GM19240 (cell line): ENCODE measurements at regions not wholly inside any gene's neighbourhood (a gene's known extent, or its start where the extent isn't known, plus 50 kb on each side); places are given as distances from the start of the nearest gene placed in this dataset.
"Not testable (repeated sequence)": the region's sequence is repeated elsewhere in the genome, so short reads cannot be mapped to it uniquely, and the experiment has no call there.

ENCODE experiments used
- DNase-seq: peaks from one replicate; pipeline ENCODE4 v3.0.0; 2011; ENCODE audit warnings: low spot score; ENCODE audit not compliant: insufficient read length

- DNase-seq: no peak
Observed at GRCh38 chr10:4639960-4640359, 186.0 kb upstream of the AKR1E2 start.

- DNase-seq: no peak
Observed at GRCh38 chr10:4638099-4638498, 187.9 kb upstream of the AKR1E2 start.

DNA sequence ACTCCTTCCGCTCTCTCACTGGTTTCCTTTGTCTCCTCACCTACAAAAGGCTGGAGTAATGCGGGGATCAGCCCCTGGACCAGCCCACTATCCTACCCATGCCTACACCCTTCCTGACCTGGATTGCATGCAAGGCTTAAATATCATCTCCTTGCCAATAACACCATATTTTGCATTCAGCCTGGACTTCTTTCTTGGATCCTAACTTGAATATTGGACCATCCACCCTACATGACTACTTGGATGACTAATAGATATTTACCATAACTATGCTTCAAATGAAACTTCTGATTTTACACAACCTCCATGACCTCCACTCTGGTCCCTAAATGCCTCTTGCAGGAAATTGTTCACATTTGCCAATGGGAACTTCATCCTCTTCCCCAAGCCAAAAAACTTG is 188.3 kb upstream of the AKR1E2 start:
- no peak for DNase-seq

- no peak for DNase-seq
Observed at GRCh38 chr10:4635883-4636282, 190.1 kb upstream of the AKR1E2 start.

DNA sequence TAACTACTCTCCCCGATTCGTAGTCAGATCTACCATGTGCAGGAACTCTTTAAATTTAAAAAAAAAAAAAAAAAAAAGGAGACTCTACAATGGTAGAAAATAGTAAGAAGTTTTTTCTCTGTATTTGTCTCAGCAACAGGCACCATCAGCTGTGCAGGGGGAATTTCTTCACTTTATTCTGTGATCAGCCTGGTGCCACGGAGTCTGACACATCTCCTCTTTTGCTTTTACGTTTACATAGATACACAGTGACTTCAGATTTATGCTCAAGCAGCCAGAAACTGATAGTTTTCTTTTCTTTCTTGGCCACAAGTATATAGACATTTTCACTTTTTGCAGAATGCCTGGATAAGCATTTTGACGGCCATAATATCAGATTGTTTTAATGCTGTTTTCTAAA is 190.6 kb upstream of the AKR1E2 start:
- no peak for DNase-seq

- DNase-seq: no peak
Observed at GRCh38 chr10:4633776-4634175, 192.2 kb upstream of the AKR1E2 start.

GRCh38 chr10:4633186-4633585 is 192.8 kb upstream of the AKR1E2 start:
- no peak for DNase-seq

DNA sequence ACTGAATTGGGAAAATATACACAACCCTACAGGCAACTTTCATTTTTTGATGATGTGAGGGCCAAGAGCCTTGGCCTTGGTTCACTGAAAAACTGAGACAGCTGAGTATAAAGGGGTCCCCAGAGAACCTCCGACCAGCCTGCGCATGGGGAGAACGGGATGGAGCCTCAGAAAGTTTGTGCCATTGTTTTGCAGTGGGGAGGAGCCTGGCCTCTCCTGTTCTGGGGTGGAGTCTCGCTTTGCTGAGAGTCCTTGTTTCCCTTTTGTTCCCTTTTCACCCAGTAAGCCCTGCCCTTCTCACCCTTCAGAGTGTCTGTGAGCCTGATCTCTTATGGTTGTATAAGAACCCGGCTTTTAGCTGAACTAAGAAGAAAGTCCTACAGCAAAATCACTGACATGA is 193.2 kb upstream of the AKR1E2 start:
- no peak for DNase-seq

- no peak for DNase-seq
Observed at GRCh38 chr10:4626919-4627318, 199.1 kb upstream of the AKR1E2 start.

DNA sequence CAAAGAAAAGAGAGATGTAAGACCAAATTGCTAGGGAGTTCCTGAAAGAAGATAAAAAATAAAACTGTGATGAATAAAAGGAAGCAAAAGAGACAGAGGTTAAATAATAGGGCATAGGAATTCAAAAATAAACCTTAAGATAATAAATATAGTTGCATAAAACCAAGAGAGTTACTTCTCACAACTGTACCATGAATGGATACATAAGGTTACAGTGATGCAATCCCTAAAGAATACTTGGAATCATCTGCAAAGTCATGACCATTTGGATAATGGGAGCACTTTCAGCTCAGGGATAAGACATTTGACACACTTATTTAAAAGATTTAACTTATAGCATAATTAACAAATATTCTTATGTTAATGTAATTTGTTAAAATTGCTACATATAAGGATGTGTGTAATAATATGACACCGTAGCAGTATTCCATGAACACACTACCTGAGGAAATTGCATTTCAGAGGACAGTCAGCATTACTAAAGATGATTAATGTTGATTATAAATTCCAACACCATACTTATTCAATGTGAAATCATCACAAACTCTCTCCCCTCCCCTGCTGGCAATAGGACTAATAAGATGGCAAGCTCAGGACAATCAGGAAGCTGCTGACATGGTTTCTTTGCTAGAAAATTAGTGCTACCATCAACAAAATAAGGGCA is 202.1 kb upstream of the AKR1E2 start:
- DNase-seq: no peak

- no peak for DNase-seq
Observed at GRCh38 chr10:4623200-4623599, 202.8 kb upstream of the AKR1E2 start.

GRCh38 chr10:4622384-4622783 is 203.6 kb upstream of the AKR1E2 start:
- no peak for DNase-seq

DNA sequence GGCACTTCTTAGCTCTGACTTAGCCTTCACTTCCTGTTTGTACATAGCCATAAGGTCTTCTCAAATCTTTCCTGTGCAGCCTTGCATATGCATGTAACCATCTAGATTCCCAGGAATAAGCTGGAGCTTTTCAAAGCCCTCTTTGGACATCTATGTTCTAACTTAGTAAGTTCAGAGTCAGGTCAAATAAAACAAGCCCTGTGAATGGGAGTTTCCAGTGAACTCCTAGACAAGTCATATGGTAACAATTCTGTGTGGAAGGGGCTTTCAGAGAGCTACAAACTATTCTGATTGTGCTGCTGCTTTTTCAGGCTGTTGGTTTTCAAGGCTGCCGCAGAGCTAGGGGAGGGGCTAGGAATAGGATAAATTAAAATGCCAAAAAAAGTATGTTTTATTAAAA is 208.4 kb upstream of the AKR1E2 start:
- DNase-seq: no peak

DNA sequence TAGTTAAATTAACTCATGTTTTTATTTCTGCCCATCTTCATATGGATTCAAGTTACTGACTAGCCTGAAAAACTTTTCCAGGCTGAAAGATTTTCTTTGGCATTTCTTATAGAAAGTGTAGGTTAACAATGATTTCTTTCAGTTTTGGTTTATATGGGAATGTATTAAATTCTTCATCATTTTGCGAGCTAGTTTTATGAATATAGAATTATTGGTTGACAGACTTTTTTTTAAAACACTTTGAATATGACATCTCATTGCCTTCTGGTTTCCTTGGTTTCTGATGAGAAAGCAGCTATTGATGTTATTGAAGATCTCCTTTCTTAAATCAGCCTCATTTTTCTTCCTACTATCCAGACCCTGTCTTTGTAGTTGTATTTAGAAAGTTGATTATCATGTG is 211.0 kb upstream of the AKR1E2 start:
- DNase-seq: no peak

DNA sequence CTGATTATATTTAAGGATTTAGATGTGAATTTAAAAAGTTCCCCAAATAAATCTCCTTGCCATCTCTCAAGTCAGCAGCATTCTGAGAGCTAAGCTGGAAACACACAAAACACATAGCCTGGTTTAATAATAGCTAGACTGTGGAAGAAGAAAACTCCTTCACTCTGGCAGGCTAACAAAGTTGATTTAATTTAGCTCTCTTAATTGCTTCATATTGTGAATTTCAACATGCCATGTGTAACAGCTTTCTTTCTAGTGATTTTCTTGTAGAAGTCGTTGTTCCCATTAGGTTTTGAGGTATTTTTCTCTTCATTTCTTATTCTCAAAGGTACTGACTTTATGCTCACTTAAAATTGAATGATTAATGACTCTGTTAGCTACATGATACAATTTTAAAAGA is 216.8 kb upstream of the AKR1E2 start:
- no peak for DNase-seq

DNA sequence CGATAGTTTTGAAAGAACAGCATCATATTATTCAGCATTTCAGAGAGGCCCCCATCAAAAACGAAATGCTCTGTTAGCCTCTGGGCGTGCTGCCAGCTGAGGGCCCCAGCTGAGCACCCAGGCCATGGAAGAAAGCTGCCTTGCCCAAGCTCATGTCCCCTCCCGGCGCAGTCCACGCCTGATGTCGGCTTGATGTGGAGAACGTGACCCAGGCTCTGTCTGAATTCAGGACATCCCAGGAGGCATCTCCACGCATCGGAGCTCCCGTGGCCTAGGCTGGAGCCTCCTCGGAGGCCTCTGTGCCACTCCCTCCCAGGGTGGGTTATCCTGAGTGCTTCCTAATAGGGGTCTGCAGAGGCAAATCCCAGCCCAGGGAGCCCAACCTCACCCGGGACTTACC is 218.3 kb upstream of the AKR1E2 start:
- DNase-seq: no peak

DNA sequence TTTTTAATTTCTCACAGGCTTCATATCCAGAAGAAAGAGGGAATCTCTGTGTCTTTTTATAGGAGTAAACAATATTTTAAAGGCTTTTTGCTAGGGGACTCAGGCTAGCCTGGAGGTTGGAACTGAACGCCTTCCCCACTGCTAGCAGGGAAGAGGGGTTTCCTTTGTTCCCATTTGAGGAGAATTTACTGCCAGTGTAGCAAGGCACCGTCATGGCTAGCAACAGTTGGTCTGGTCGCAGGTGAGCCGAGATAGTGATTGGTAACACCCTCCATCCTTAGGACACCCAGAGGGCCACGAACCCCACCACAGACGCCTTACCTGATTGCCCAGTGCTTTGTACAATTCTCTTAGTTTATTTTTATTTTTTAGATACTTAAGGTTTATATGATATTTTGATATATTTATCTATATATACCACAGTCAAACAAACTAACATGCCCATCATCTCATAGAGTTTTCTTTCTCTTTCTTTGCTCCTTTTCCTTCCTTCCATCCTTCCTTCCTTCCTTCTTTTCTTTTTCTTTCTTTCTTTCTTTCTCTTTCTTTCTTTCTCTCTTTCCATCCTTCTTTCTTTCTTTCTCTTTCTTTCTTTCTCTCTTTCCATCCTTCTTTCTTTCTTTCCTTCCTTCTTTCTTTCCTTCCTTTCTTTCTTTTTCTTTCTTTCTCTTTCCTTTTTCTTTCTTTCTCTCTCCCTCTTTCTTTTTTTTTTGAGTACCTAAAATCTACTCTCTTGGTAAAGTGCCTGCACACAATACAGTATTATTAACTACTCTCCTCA is 219.0 kb upstream of the AKR1E2 start:
- no peak for DNase-seq

GRCh38 chr10:4602764-4603491 is 223.1 kb upstream of the AKR1E2 start:
- DNase-seq: no peak

- DNase-seq: no peak
Observed at GRCh38 chr10:4599471-4599870, 226.5 kb upstream of the AKR1E2 start.

DNA sequence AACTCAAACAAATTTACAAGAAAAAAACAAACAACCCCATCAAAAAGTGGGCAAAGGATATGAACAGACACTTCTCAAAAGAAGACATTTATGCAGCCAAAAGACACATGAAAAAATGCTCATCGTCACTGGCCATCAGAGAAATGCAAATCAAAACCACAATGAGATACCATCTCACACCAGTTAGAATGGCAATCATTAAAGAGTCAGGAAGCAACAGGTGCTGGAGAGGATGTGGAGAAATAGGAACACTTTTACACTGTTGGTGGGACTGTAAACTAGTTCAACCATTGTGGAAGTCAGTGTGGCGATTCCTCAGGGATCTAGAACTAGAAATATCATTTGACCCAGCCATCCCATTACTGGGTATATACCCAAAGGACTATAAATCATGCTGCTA is 228.1 kb upstream of the AKR1E2 start:
- DNase-seq: not testable (repeated sequence)

DNA sequence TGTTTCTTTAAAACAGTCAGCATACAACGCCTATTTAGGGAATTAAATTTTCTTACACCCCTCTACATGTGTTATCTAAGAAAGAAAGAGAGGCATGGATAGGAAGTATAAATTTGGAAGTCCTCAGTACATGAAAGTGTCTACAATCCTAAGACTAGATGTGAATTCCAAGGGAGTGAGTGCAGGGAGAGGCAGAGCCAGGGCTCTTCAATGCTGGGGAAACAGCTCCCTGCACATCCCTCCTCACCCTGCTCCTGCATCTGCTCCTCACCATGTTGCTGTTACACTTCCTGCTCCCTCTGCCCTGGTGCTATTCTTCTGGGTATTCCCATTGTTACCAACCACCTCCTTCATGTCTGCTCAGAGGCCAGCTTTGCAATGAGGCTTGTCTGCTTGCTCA is 229.1 kb upstream of the AKR1E2 start:
- no peak for DNase-seq

DNA sequence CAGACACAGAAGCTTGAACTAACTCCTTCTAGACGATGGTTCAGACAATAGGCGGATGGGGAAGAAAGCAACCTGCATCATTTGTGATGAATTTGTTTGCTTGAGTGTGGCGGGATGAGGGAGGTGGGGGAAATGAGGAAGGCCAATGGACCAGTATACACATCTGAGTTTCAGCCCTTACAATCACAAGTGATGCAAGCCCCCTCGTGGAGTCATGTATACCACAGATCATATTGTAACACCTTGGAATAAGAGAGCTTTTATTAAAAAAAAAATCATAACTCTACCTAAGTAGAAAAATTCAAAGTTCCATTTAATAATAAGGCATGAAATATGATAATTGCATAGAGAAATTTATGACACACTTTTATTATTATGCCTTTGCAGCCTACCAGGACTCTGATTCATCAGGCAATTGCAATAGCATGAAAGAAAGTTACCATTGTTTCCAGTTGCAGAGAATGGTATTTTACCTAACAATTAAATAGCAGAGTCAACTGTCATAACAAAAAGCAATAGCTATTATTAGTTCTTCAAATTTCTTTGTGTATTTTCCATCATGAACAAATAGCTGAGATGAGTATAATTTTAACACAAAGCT is 230.2 kb upstream of the AKR1E2 start:
- no peak for DNase-seq
